Vagina (tissue), 2 donors: ENCODE measurements at regions not wholly inside any gene's neighbourhood (a gene's known extent, or its start where the extent isn't known, plus 50 kb on each side); places are given as distances from the start of the nearest gene placed in this dataset.
"Not testable (repeated sequence)": the region's sequence is repeated elsewhere in the genome, so short reads cannot be mapped to it uniquely, and the experiment has no call there.

Source experiments
- DNase-seq, 2 donors: peaks; one replicate each; pipeline ENCODE4 v3.0.0-alpha.2; 2017; ENCODE audit errors: extremely low spot score in 2 of 2
- H3K27ac ChIP-seq: fragments of 200-600 bp; sonication (generic); one replicate; pipeline ENCODE4 v1.5.1; 2019
- H3K27me3 ChIP-seq: fragments of 200-600 bp; sonication (generic); one replicate; pipeline ENCODE4 v1.5.1; 2019
- H3K36me3 ChIP-seq, 2 donors: fragments of 200-600 bp; sonication (generic); one replicate each; pipeline ENCODE4 v1.5.1; 2017 to 2019
- H3K4me1 ChIP-seq: fragments of 200-600 bp; sonication (generic); one replicate; pipeline ENCODE4 v1.5.1; 2019
- H3K4me3 ChIP-seq, 2 donors: fragments of 200-600 bp; sonication (generic); 1 replicate in 1 of 2; 2 replicates in 1 of 2; pipeline ENCODE4 v1.5.1; 2016 to 2019
- H3K9me3 ChIP-seq: fragments of 200-600 bp; sonication (generic); one replicate; pipeline ENCODE4 v1.5.1; 2019
- intact Hi-C: fragments of 100-400 bp; cut with DNase I; formaldehyde crosslinking; loops from one replicate; pipeline ENCODE4 v1.15.1; 2023

DNA sequence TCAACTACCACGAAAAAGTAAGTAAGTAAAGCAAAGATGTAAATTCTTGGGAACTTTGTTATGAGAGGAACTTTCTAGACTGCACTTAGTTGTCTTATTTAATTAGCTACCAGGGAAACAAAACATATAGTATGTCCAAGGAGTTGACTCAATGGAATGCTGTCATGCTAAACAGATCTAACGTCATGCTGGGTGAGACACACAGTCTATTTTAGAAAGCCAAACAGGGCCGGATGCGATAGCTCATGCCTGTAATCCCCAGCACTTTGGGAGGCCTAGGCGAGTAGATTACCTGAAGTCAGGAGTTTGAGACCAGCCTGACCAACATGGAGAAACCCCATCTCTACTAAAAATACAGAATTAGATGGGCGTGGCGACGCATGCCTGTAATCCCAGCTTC lies 146.4 kb downstream of the NPIPA8 start:
- intact Hi-C loops, H3K9me3 ChIP-seq, H3K27ac ChIP-seq, H3K27me3 ChIP-seq, H3K36me3 ChIP-seq, H3K4me1 ChIP-seq, H3K4me3 ChIP-seq, DNase-seq: not testable (repeated sequence)

DNA sequence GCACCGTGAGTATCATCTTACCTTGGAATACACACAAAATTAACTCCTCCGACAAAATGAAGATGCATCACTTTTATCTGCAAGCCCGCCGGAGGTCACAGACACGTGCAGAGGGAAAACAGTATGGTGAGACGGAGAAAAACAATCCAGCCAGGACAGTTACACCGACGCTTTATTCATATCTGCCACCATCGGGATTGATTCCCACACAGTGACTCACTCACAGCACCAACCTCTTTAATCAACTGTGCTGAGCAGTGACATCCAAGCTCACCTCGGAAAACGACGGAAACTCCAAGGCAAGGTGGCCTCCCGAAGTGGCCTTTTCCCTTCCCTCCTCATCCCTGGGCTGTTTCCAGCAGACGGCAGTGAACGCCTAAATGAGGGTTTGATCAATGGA lies 151.8 kb downstream of the NPIPA8 start:
- H3K4me1 ChIP-seq, H3K9me3 ChIP-seq, H3K27me3 ChIP-seq, intact Hi-C loops, H3K36me3 ChIP-seq, H3K4me3 ChIP-seq, DNase-seq, H3K27ac ChIP-seq: not testable (repeated sequence)

DNA sequence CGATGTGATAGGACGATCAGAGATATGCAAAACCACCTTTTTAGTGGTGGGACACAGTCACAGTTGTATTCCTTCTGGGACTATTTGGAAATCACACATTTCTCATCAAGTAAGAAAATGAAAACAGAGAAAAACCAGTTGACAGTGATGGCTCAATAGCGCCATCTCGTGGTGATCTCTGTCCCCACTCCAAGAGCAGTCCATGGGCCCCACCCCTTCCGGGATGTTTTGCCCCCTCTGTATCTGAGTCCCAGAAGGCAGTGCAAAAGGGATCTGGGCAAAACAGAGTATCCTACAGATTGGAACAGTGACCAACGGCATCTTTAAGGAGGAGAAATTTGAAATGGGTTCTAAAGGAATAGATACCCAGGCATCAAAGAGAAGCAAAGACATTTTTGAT lies 155.5 kb downstream of the NPIPA8 start:
- H3K9me3 ChIP-seq, H3K36me3 ChIP-seq, H3K4me3 ChIP-seq, H3K27ac ChIP-seq, intact Hi-C loops, DNase-seq, H3K27me3 ChIP-seq, H3K4me1 ChIP-seq: not testable (repeated sequence)

DNA sequence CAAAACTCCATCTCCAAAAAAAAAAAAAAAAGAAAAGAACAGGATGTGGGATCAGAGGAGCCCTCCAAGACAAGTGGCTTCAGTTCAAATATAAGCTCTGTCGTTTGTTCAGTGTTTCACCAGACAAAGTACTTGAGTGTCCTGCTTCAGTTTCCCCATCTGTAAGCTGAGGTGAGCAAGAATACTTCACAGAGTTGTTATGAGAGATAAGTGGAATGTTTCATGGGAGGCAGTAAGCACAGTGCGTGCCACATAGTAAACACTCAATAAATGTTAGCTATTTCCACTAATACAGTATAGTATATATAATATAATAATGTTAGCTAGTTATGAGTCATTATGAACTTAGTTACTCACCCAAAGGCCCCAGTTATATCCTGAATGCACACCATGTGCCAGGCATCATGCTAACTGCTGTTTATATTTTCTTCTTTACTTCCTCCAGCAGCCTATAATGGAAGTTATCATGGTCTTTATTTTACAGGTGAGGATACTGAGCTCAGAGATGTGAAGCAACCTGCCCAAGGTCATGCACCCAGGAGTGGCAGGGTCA lies 162.5 kb downstream of the NPIPA8 start:
- intact Hi-C loops, H3K36me3 ChIP-seq, H3K9me3 ChIP-seq, H3K4me3 ChIP-seq, H3K4me1 ChIP-seq, H3K27ac ChIP-seq, H3K27me3 ChIP-seq, DNase-seq: not testable (repeated sequence)

DNA sequence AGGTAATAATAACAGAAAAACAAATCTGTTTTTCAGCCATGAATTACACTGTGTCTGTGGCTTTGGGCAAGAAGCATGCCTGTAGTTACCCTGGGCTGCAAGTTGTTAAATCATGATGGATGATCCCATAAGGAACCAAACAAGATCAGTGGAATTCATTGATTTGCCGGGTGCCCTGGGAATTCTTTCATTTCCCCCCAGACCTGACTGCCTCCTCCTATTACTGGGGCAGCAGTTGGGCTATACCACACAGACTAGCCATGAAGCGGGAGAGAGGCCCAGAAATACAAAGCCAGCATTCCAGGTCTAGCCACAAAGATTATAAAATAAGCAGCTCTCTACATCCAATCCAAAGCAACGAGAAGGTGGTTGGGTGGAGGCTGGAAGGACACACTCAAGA lies 174.2 kb downstream of the NPIPA8 start:
- H3K36me3 ChIP-seq, H3K27ac ChIP-seq, H3K4me3 ChIP-seq, H3K27me3 ChIP-seq, DNase-seq, H3K4me1 ChIP-seq, intact Hi-C loops, H3K9me3 ChIP-seq: not testable (repeated sequence)

DNA sequence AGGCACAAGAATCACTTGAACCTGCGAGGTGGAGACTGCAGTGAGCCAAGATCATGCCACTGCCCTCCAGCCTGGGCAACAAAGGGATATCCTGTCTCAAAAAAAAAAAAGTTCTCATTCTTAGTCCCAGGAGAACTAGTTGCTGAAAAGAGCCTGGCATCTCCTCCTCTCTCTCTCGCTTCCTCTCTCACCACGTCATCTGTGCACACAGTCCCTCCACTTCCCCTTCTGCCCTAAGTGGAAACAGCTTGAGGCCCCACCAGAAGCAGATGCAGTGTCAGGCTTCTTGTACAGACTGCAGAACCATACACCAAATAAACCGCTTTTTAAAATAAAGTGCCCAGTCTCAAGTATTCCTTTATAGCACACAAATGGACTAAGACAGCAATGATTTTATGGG lies 175.3 kb downstream of the NPIPA8 start:
- H3K4me1 ChIP-seq, DNase-seq, H3K27me3 ChIP-seq, H3K27ac ChIP-seq, H3K9me3 ChIP-seq, intact Hi-C loops, H3K36me3 ChIP-seq, H3K4me3 ChIP-seq: not testable (repeated sequence)

DNA sequence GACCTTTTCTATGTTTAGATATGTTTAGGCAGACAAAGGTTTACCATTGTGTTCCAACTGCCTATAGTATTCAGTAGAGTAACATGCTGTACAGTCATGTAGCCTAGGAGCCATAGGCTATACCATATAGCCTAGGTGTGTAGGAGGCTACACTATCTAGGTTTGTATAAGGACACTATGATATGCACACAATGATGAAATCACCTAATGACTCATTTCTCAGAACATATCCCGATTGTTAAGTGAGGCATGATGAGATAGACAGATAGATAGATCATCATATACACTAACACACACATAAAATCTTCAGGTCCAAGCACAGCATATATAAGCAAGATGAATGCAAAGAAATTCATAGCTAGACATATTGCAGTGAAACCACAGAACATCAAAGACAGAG lies 177.4 kb downstream of the NPIPA8 start:
- H3K36me3 ChIP-seq, H3K4me3 ChIP-seq, H3K27me3 ChIP-seq, H3K27ac ChIP-seq, DNase-seq, H3K4me1 ChIP-seq, H3K9me3 ChIP-seq, intact Hi-C loops: not testable (repeated sequence)

DNA sequence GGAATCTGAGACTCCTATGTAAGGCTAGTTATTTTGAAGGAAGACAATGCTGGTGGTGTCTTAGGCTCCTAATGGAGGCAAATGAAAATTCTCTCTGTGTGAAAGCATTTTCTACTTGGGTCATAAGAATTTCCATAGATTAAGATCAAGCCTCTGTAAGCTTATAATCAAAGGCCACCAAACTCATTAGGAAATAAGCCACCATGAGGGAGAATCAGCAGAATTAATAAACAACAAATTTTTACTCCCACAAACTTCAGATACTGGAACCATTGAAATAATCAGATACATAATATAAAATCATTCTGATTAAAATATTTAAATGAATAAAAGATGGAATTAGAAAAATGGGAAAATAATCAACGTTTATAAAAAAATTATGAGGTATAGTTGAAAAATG lies 178.7 kb downstream of the NPIPA8 start:
- H3K36me3 ChIP-seq, intact Hi-C loops, H3K4me1 ChIP-seq, H3K4me3 ChIP-seq, H3K9me3 ChIP-seq, H3K27me3 ChIP-seq, DNase-seq, H3K27ac ChIP-seq: not testable (repeated sequence)

DNA sequence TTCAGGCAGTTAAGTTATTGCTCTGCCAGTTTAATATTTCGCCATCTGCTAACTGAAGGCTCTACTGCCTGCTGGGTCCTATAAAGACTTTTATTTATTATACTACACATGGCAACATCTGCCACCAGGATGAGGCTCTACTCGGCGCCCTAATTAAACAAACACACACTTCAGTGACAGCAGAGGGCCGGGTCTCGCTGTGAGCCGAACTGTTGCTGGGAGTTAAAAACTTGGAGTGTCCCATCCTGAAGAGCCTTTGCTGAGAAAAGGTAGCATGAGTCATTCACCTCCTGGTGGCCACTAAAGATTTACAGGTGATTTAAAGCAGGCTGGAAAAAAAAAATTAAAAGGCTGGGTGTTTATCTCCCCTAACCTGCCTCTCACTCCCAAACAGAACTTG lies 183.7 kb downstream of the NPIPA8 start:
- H3K36me3 ChIP-seq, H3K27ac ChIP-seq, intact Hi-C loops, H3K4me1 ChIP-seq, H3K9me3 ChIP-seq, DNase-seq, H3K4me3 ChIP-seq, H3K27me3 ChIP-seq: not testable (repeated sequence)

DNA sequence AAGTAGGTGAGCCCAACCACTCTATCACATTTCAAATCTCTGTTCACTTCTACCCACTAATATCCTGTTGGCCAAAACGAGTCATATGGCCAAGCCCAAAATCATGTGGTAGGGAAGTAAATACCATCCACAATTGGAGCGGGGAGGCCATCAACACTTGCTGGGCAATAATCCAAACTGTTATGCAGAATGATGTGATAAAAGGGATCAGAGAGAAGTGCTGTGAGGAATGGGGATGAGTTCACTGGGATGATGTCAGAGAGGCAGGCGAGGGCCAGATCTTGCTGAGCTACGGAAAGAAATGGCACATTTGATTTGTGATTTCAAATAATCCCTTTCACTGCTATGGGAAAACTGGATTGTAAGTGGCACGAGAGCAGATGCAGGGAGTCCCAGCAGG lies 188.4 kb downstream of the NPIPA8 start:
- H3K27me3 ChIP-seq, DNase-seq, H3K27ac ChIP-seq, H3K9me3 ChIP-seq, H3K4me3 ChIP-seq, intact Hi-C loops, H3K36me3 ChIP-seq, H3K4me1 ChIP-seq: not testable (repeated sequence)

DNA sequence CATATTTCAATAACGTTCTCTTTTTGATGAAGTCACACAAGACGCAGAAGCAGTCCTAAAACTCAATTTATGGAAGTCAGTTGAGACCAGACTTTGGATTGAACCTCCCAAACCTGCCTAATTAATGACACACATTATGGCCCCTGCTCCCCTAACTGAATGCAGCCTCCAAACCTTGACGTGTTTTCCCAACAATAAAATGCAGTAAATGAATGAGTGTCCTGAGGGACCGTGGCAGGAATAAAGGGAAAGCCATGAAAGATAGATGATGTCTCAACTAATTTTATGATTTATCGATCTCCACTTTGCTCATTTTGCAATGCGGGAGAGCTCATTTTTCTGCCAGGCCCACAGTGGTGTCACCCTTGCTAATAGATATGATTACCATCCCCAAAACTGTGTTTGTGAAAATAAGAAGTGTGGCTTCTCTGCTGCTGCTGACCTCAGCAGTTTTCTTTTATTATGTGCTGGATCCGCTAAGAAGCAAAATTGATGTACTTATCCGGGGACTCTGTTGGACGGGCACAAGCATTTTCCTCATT lies 189.9 kb downstream of the NPIPA8 start:
- H3K4me1 ChIP-seq, intact Hi-C loops, H3K36me3 ChIP-seq, H3K27me3 ChIP-seq, DNase-seq, H3K4me3 ChIP-seq, H3K9me3 ChIP-seq, H3K27ac ChIP-seq: not testable (repeated sequence)

DNA sequence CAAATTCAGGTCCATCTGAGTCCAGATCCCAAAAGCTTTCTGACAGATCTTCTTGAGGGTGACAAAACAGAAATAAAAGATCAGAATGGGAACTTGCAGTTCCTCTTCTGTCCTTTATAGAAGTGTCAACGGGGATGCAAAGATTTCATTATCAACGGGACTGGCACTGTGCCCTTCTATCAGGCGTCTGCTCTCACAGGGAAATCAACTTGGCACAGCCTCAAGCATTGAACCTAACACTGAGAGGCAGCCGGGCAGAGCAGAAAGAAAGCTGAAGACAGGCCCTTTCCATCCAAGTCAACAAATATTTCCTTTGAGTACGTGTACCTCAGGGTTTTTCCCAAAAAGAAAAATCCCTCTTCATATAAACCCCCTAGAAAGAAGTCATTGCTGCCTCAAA lies 194.5 kb downstream of the NPIPA8 start:
- H3K27me3 ChIP-seq, H3K27ac ChIP-seq, H3K4me1 ChIP-seq, intact Hi-C loops, DNase-seq, H3K4me3 ChIP-seq, H3K36me3 ChIP-seq, H3K9me3 ChIP-seq: not testable (repeated sequence)

DNA sequence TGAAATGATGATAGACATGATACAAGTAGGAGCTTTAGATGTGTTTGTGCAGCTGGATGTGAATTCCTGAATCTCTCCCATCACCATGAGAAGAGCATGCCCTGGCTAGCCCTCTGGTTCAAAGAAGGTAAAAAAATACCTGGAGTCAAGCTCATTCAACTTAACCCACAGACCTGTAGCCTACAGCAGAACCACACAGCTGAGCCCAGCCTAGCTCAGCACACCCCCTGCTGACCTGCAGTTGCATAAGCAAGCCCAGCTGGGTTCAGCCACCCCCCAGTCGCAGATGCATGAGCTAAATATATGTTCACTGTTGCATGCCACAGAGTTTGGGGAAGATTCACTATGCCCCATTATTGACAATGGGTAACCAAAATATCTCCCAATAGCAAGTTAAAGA lies 200.2 kb downstream of the NPIPA8 start:
- H3K9me3 ChIP-seq, DNase-seq, intact Hi-C loops, H3K27me3 ChIP-seq, H3K27ac ChIP-seq, H3K36me3 ChIP-seq, H3K4me1 ChIP-seq, H3K4me3 ChIP-seq: not testable (repeated sequence)

DNA sequence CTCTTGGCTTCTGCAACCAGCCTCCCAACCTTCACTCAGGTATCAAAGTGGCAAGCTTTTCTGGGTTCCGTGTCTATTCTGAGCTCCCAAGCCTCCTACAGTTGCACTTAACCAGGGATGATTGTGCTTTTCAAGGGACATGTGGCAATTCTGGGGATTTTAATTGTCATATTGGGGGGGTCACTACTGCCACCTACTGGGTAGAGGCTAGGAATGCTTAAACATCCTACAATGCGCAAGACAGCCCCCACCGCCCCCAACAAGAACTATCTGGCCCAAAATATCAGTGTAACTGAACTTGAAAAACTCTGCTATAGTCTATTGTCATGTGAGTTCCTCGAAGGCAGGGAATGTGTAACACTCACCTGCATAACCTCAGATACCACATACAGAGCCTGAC lies 201.5 kb downstream of the NPIPA8 start:
- H3K27me3 ChIP-seq, H3K9me3 ChIP-seq, H3K36me3 ChIP-seq, DNase-seq, H3K4me3 ChIP-seq, intact Hi-C loops, H3K4me1 ChIP-seq, H3K27ac ChIP-seq: not testable (repeated sequence)
